ENCODE measurements at regions not wholly inside any gene's neighbourhood (a gene's known extent, or its start where the extent isn't known, plus 50 kb on each side); places are given as distances from the start of the nearest gene placed in this dataset.

GRCh38 chr3:3740061-3740460 lies 59.2 kb upstream of the LRRN1 start:
- Histone ChIP-seq H3K36me3 (ENCODE audit: control insufficient read depth, insufficient read depth, low read length) (no peaks in the 10 kb centered on the region), H3K4me1 (ENCODE audit: control insufficient read depth, insufficient read depth, low read length) (no peaks in the 10 kb centered on the region), H3K4me3 (ENCODE audit: low read length) (no peak overlapping the region), H3K9me3 (ENCODE audit: control insufficient read depth, low read length) (no peaks in the 10 kb centered on the region), H3K27me3 (ENCODE audit: control insufficient read depth, insufficient read depth, low read length, poor library complexity, severe bottlenecking) (no peaks in the 10 kb centered on the region), H3K27ac (ENCODE audit: low read depth, low read length) (no peak overlapping the region), H3K9ac (ENCODE audit: extremely low read depth, low read length, poor library complexity, severe bottlenecking) (no peak overlapping the region)
- H3K4me1 Mint-ChIP-seq = peaks cover 4% of the 10 kb centered on the region
- WGBS, 2 experiments (ENCODE audit: insufficient coverage in 1 of 2, insufficient read length in 1 of 2) = 83 to 96% methylated on average over 1 to 4 of the region's 4 CpGs
- H3K9me3 Mint-ChIP-seq = no peaks in the 10 kb centered on the region
- no peak overlapping the region for H3K4me3 Mint-ChIP-seq
- H3K27me3 Mint-ChIP-seq (ENCODE audit: insufficient read depth) = no peaks in the 10 kb centered on the region
- H3K27ac Mint-ChIP-seq = no peak overlapping the region
- DNase-seq = no peak
- no peaks in the 10 kb centered on the region for H3K36me3 Mint-ChIP-seq (ENCODE audit: low read depth)
- TF ChIP-seq CTCF (conservative IDR thresholded peaks at IDR 0.05) = no peak

- DNase-seq = no peak
- 81 to 89% methylated on average over 1 to 9 of the region's 9 CpGs for WGBS, 2 experiments (ENCODE audit: insufficient coverage in 1 of 2, insufficient read length in 1 of 2)
- no peaks in the 10 kb centered on the region for H3K9me3 Mint-ChIP-seq
- no peak overlapping the region for H3K9ac ChIP-seq (ENCODE audit: extremely low read depth, low read length, poor library complexity, severe bottlenecking)
- no peak overlapping the region for H3K4me3 Mint-ChIP-seq
- no peaks in the 10 kb centered on the region for H3K4me1 ChIP-seq (ENCODE audit: control insufficient read depth, insufficient read depth, low read length)
- H3K9me3 ChIP-seq (ENCODE audit: control insufficient read depth, low read length) = no peaks in the 10 kb centered on the region
- no peak for TF ChIP-seq CTCF (conservative IDR thresholded peaks at IDR 0.05)
- H3K27ac ChIP-seq (ENCODE audit: low read depth, low read length) = peak overlapping the region; percentile 18
- no peak overlapping the region for H3K4me3 ChIP-seq (ENCODE audit: low read length)
- H3K27ac Mint-ChIP-seq = no peak overlapping the region
- H3K27me3 Mint-ChIP-seq (ENCODE audit: insufficient read depth) = no peaks in the 10 kb centered on the region
- no peaks in the 10 kb centered on the region for H3K27me3 ChIP-seq (ENCODE audit: control insufficient read depth, insufficient read depth, low read length, poor library complexity, severe bottlenecking)
- H3K36me3 Mint-ChIP-seq (ENCODE audit: low read depth) = no peaks in the 10 kb centered on the region
- peaks cover 4% of the 10 kb centered on the region for H3K4me1 Mint-ChIP-seq
- H3K36me3 ChIP-seq (ENCODE audit: control insufficient read depth, insufficient read depth, low read length) = no peaks in the 10 kb centered on the region
Measured at GRCh38 chr3:3739330-3740060, 59.7 kb upstream of the LRRN1 start.

DNA sequence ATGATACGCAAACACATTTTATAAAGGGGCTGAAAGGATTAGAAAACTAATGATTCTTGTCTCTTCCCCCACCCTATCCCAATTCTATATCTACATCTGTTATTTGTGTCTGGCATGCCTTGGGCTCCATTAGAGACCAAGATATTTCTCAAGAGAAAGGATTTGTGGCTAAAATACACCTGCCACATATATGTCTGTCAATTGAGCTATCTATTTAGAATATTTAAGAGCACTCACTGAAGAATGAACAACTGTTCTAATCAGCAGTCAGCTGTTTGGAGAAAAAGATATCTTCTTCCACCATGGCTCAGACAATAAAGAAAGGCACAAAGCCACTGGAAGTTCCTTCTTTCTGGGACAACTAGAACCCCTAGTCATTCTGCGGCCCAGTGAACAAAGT lies 61.7 kb upstream of the LRRN1 start:
- Mint-ChIP-seq H3K4me1 (peaks cover 4% of the 10 kb centered on the region), H3K27me3 (ENCODE audit: insufficient read depth) (no peaks in the 10 kb centered on the region), H3K9me3 (no peaks in the 10 kb centered on the region), H3K4me3 (no peak overlapping the region), H3K27ac (no peak overlapping the region), H3K36me3 (ENCODE audit: low read depth) (no peaks in the 10 kb centered on the region)
- Histone ChIP-seq H3K9me3 (ENCODE audit: control insufficient read depth, low read length) (no peaks in the 10 kb centered on the region), H3K9ac (ENCODE audit: extremely low read depth, low read length, poor library complexity, severe bottlenecking) (no peak overlapping the region), H3K36me3 (ENCODE audit: control insufficient read depth, insufficient read depth, low read length) (no peaks in the 10 kb centered on the region), H3K27ac (ENCODE audit: low read depth, low read length) (no peak overlapping the region), H3K27me3 (ENCODE audit: control insufficient read depth, insufficient read depth, low read length, poor library complexity, severe bottlenecking) (no peaks in the 10 kb centered on the region), H3K4me1 (ENCODE audit: control insufficient read depth, insufficient read depth, low read length) (no peaks in the 10 kb centered on the region), H3K4me3 (ENCODE audit: low read length) (no peak overlapping the region)
- WGBS, 2 experiments (ENCODE audit: insufficient coverage in 1 of 2, insufficient read length in 1 of 2) = 83 to 95% methylated on average over 1 to 2 of the region's 2 CpGs
- TF ChIP-seq CTCF (conservative IDR thresholded peaks at IDR 0.05) = no peak
- no peak for DNase-seq
